Upper lobe of left lung (tissue), 4 donors: ENCODE measurements at regions not wholly inside any gene's neighbourhood (a gene's known extent, or its start where the extent isn't known, plus 50 kb on each side); places are given as distances from the start of the nearest gene placed in this dataset.

ENCODE experiments used
- CTCF ChIP-seq, 6 experiments: fragments of 450-650 bp in 4 of 6; fragments of 200-600 bp in 2 of 6; sonication (generic) in 2 of 6; IDR thresholded peaks; one replicate each; pipeline ENCODE4 v1.5.1; 2016 to 2019; ENCODE audit warnings: antibody characterized with exemption in 6 of 6
- POLR2A ChIP-seq, 4 donors: fragments of 450-650 bp; IDR thresholded peaks; one replicate each; pipeline ENCODE4 v1.5.1; 2016 to 2017; ENCODE audit warnings: antibody characterized with exemption in 4 of 4, mild to moderate bottlenecking in 2 of 4
- POLR2AphosphoS5 ChIP-seq, 2 donors: sonication (generic); formaldehyde crosslinking; IDR thresholded peaks; one replicate each; pipeline ENCODE4 v1.5.1; 2017; ENCODE audit warnings: antibody characterized with exemption in 2 of 2

GRCh38 chr6:167668019-167668753, 158.5 kb upstream of the AFDN start:
- TF ChIP-seq POLR2A (IDR thresholded peaks at IDR 0.05) (no peak), POLR2AphosphoS5 (IDR thresholded peaks at IDR 0.05) (no peak), CTCF (IDR thresholded peaks at IDR 0.05) (no peak)
